OCI-LY7 (cell line): ENCODE measurements at regions not wholly inside any gene's neighbourhood (a gene's known extent, or its start where the extent isn't known, plus 50 kb on each side); places are given as distances from the start of the nearest gene placed in this dataset.

Source experiments
- CTCF ChIP-seq: fragments of 200-600 bp; sonication (generic); conservative IDR thresholded peaks from 2 replicates; pipeline ENCODE4 v1.5.1; 2014; ENCODE audit warnings: mild to moderate bottlenecking, antibody characterized with exemption, low read length, moderate library complexity, mixed read lengths
- EZH2phosphoT487 ChIP-seq: fragments of 200-600 bp; sonication (generic); IDR thresholded peaks from 2 replicates; pipeline ENCODE4 v1.6.1; 2018; ENCODE audit warnings: low read depth, borderline replicate concordance, mild to moderate bottlenecking, mixed run types, antibody characterized with exemption, low read length, moderate library complexity, mixed read lengths

GRCh38 chr17:72414032-72414396, 293.2 kb downstream of the SOX9 start:
- no peak for TF ChIP-seq EZH2phosphoT487
- TF ChIP-seq CTCF = no peak
